CD14-positive monocyte (primary cell): ENCODE measurements at regions not wholly inside any gene's neighbourhood (a gene's known extent, or its start where the extent isn't known, plus 50 kb on each side); places are given as distances from the start of the nearest gene placed in this dataset.
"Not testable (repeated sequence)": the region's sequence is repeated elsewhere in the genome, so short reads cannot be mapped to it uniquely, and the experiment has no call there.

Experiments
- DNase-seq, 3 donors: peaks; one replicate each; pipeline ENCODE4 v3.0.0-alpha.2; 2011 to 2022
- H2AFZ ChIP-seq: 2 replicates; pipeline ENCODE4 v1.6.0; 2012; ENCODE audit warnings: mild to moderate bottlenecking, low read depth, low read length, inconsistent platforms; ENCODE audit not compliant: insufficient read depth, poor library complexity, severe bottlenecking
- H3K27ac ChIP-seq, 2 donors: 1 replicate in 1 of 2; 2 replicates in 1 of 2; pipeline ENCODE4 v1.5.1; 2012 to 2013; ENCODE audit warnings: low read length in 2 of 2, control low read depth in 1 of 2, inconsistent platforms in 1 of 2, low read depth in 1 of 2, mild to moderate bottlenecking in 1 of 2
- H3K27me3 ChIP-seq, 2 donors: one replicate each; pipeline versions ENCODE4 v1.6.0 to v1.6.1; 2011 to 2013; ENCODE audit warnings: low read length in 2 of 2; ENCODE audit not compliant: control insufficient read depth in 2 of 2, insufficient read depth in 2 of 2
- H3K36me3 ChIP-seq, 2 donors: replicated peaks in 1 of 2; 1 replicate in 1 of 2; 2 replicates in 1 of 2; pipeline versions ENCODE4 v1.5.1 to v1.6.1; 2012 to 2013; ENCODE audit warnings: low read length in 2 of 2, control low read depth in 1 of 2, inconsistent platforms in 1 of 2, mild to moderate bottlenecking in 1 of 2; ENCODE audit not compliant: insufficient read depth in 2 of 2, control insufficient read depth in 1 of 2
- H3K4me1 ChIP-seq, 2 donors: 1 replicate in 1 of 2; 2 replicates in 1 of 2; pipeline versions ENCODE4 v1.5.1 to v1.6.1; 2012 to 2013; ENCODE audit warnings: low read length in 2 of 2, control low read depth in 1 of 2, inconsistent platforms in 1 of 2, mild to moderate bottlenecking in 1 of 2, moderate library complexity in 1 of 2; ENCODE audit not compliant: insufficient read depth in 2 of 2, control insufficient read depth in 1 of 2
- H3K4me2 ChIP-seq: replicated peaks from 2 replicates; pipeline ENCODE3; 2012; ENCODE audit warnings: low read length, moderate library complexity, mild to moderate bottlenecking; ENCODE audit not compliant: poor library complexity, severe bottlenecking; ENCODE audit errors: extremely low read depth
- H3K4me3 ChIP-seq, 3 experiments: fragments of 200-600 bp in 1 of 3; sonication (generic) in 1 of 3; replicated peaks in 1 of 3; 1 replicate in 2 of 3; 2 replicates in 1 of 3; pipeline ENCODE4 v1.5.1; 2011 to 2013; ENCODE audit warnings: low read length in 3 of 3, mild to moderate bottlenecking in 3 of 3, control low read depth in 2 of 3, low read depth in 2 of 3, inconsistent platforms in 1 of 3, moderate library complexity in 1 of 3
- H3K79me2 ChIP-seq: 2 replicates; pipeline ENCODE4 v1.6.0; 2012; ENCODE audit warnings: mild to moderate bottlenecking, control low read depth, inconsistent platforms, low read length, moderate library complexity; ENCODE audit not compliant: insufficient read depth
- H3K9ac ChIP-seq: 2 replicates; pipeline ENCODE4 v1.6.0; 2017; ENCODE audit warnings: low read length, mild to moderate bottlenecking; ENCODE audit not compliant: insufficient read depth, poor library complexity, severe bottlenecking
- H3K9me3 ChIP-seq, 2 donors: replicated peaks in 1 of 2; 1 replicate in 1 of 2; 2 replicates in 1 of 2; pipeline versions ENCODE4 v1.5.1 to v1.6.1; 2012 to 2013; ENCODE audit warnings: low read length in 2 of 2, control low read depth in 1 of 2; ENCODE audit not compliant: control insufficient read depth in 1 of 2, insufficient read depth in 1 of 2
- H4K20me1 ChIP-seq: 2 replicates; pipeline ENCODE4 v1.6.0; 2012; ENCODE audit warnings: mild to moderate bottlenecking, low read length, control low read depth, moderate library complexity; ENCODE audit not compliant: insufficient read depth
- H3K27ac Mint-ChIP-seq, 7 donors: one replicate each; pipeline ENCODE4 v1.8.0; 2020; ENCODE audit warnings: mild to moderate bottlenecking in 7 of 7, mixed read lengths in 7 of 7, moderate library complexity in 6 of 7, inconsistent platforms in 2 of 7
- H3K27me3 Mint-ChIP-seq, 3 donors: one replicate each; pipeline ENCODE4 v1.8.0; 2021 to 2022; ENCODE audit warnings: low read depth in 3 of 3, mild to moderate bottlenecking in 3 of 3, mixed read lengths in 3 of 3, moderate library complexity in 3 of 3, inconsistent platforms in 1 of 3
- H3K36me3 Mint-ChIP-seq, 2 donors: one replicate each; pipeline ENCODE4 v1.8.0; 2020; ENCODE audit warnings: mixed read lengths in 2 of 2, inconsistent platforms in 1 of 2, mild to moderate bottlenecking in 1 of 2
- H3K4me1 Mint-ChIP-seq: one replicate; pipeline ENCODE4 v1.8.0; 2020; ENCODE audit warnings: mild to moderate bottlenecking, mixed read lengths
- H3K4me3 Mint-ChIP-seq, 2 donors: one replicate each; pipeline ENCODE4 v1.8.0; 2020; ENCODE audit warnings: mild to moderate bottlenecking in 2 of 2, mixed read lengths in 2 of 2, moderate library complexity in 1 of 2
- H3K9me3 Mint-ChIP-seq, 7 donors: one replicate each; pipeline ENCODE4 v1.8.0; 2020 to 2022; ENCODE audit warnings: mixed read lengths in 7 of 7, mild to moderate bottlenecking in 6 of 7, moderate library complexity in 6 of 7, inconsistent platforms in 2 of 7
- WGBS: methylation state at CpG from one replicate; pipeline ENCODE4 v1.1.5; 2013; ENCODE audit warnings: missing lambda C conversion rate; ENCODE audit not compliant: insufficient coverage; 5-methylcytosine and 5-hydroxymethylcytosine counted together
- intact Hi-C, 2 donors: fragments of 100-400 bp; cut with micrococcal nuclease; formaldehyde crosslinking; loops; one replicate each; pipeline versions ENCODE4 v1.15.0 to v1.15.1; 2023

DNA sequence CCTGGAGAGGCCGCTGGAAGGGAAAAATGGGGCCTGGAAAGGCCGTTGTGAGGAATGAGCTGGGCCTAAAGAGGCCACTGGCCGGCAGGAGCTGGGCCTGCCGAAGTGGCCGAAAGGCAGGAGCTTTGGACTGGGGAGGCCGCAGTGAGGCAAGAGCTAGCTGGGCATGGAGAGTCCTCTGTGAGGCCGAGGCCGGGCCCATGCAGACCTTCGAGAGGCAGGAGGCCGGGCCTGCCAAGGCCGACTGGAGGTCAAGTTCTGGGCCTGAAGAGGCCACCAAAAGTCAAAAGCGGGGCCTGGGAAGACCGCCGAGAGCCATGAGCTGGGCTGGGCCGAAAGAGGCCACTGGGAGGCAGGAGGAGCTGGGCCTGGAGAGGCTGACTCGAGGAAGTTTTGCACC is 71.6 kb upstream of the COBL start:
- H3K9me3 ChIP-seq, DNase-seq, H4K20me1 ChIP-seq, H3K4me1 Mint-ChIP-seq, H3K27ac Mint-ChIP-seq, H3K4me3 ChIP-seq, H3K4me2 ChIP-seq, H3K27me3 Mint-ChIP-seq, H3K9ac ChIP-seq, H3K4me3 Mint-ChIP-seq, H3K4me1 ChIP-seq, H3K36me3 ChIP-seq, H3K27me3 ChIP-seq, H3K79me2 ChIP-seq, H2AFZ ChIP-seq, H3K27ac ChIP-seq, H3K36me3 Mint-ChIP-seq, intact Hi-C loops: not testable (repeated sequence)
- WGBS = 93% methylated on average over 6 of the region's 16 CpGs
- H3K9me3 Mint-ChIP-seq = peaks cover 8 to 40% (median 14%) of the 10 kb centered on the region in 7 donors

DNA sequence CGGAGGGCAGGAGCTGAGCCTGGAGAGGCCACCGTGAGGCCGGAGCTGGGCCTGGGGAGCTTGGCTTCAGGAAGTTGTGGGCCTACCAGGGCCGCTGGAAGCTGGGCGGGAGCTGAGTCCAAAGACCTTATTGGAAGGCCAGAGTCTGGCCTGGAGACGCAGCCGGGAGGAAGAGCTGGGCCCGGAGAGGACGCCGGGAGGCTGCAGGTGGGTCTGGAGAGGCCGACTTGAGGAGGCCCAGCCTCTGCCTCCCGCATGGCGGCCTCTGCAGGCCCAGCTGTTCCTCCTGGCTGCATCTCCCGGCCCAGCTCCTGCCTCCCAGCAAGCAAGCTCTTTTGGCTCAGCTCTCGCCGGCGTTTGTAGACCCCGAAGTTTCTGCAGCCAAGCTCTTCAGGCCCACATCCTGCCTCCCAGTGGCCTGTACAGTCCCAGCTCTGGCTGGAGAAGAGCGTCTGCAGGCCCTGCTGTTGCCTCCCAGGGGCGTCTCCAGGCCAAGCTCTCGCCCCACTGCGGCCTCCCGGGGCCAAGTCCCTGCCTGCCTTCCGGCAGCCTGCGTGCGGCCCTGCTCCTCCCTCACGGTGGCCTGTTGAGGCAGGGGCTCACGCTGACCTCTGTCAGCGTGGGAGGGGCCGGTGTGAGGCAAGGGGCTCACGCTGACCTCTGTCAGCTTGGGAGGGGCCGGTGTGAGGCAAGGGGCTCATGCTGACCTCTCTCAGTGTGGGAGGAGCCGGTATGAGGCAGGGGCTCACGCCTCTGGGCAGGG is 70.4 kb upstream of the COBL start:
- H3K27me3 ChIP-seq, H3K4me3 Mint-ChIP-seq, H3K4me3 ChIP-seq, H3K36me3 ChIP-seq, intact Hi-C loops, H3K9ac ChIP-seq, H3K36me3 Mint-ChIP-seq, H3K27ac Mint-ChIP-seq, H3K79me2 ChIP-seq, DNase-seq, H3K4me2 ChIP-seq, H3K9me3 ChIP-seq, H3K27ac ChIP-seq, H2AFZ ChIP-seq, H3K4me1 Mint-ChIP-seq, H4K20me1 ChIP-seq, H3K27me3 Mint-ChIP-seq, H3K4me1 ChIP-seq: not testable (repeated sequence)
- 95% methylated on average over 6 of the region's 34 CpGs for WGBS
- H3K9me3 Mint-ChIP-seq = peaks cover 8 to 48% (median 13%) of the 10 kb centered on the region in 7 donors

- H3K4me1 ChIP-seq, H3K9ac ChIP-seq, H3K36me3 ChIP-seq, H3K36me3 Mint-ChIP-seq, H3K27ac ChIP-seq, H3K27ac Mint-ChIP-seq, H3K27me3 Mint-ChIP-seq, H3K4me3 ChIP-seq, H4K20me1 ChIP-seq, H3K79me2 ChIP-seq, H2AFZ ChIP-seq, H3K4me3 Mint-ChIP-seq, intact Hi-C loops, H3K4me2 ChIP-seq, H3K4me1 Mint-ChIP-seq, H3K9me3 ChIP-seq, H3K27me3 ChIP-seq, DNase-seq: not testable (repeated sequence)
- H3K9me3 Mint-ChIP-seq = peaks cover 8 to 49% (median 13%) of the 10 kb centered on the region in 7 donors
- 90% methylated on average over 8 of the region's 17 CpGs for WGBS
Measured at GRCh38 chr7:51386184-51386583, 69.6 kb upstream of the COBL start.

DNA sequence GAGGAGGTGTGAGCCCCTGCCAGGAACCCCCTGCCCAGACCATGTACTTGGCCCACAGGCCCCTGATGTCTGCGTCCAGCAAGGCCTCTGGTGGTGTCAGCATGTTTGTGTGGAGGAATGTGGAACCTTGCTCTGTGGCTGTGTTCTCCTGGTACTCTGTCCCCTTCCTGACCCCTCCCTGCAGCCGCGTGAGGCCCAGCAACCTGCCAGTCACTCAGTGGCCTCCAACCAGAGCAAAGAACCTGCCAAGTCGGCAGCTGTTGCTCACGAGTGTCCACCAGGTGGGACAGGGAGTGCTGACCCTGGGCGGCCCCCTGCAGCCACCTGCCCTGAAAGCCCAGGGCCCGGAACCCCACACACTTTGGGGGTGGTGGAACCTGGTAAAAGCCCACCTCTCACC is 65.6 kb upstream of the COBL start:
- H3K4me3 Mint-ChIP-seq, H3K27ac ChIP-seq, H3K36me3 ChIP-seq, H3K9me3 ChIP-seq, DNase-seq, H3K27ac Mint-ChIP-seq, intact Hi-C loops, H3K4me1 ChIP-seq, H3K4me2 ChIP-seq, H3K4me3 ChIP-seq, H3K79me2 ChIP-seq, H3K9ac ChIP-seq, H3K27me3 ChIP-seq, H3K36me3 Mint-ChIP-seq, H2AFZ ChIP-seq, H3K27me3 Mint-ChIP-seq, H3K4me1 Mint-ChIP-seq, H4K20me1 ChIP-seq: not testable (repeated sequence)
- H3K9me3 Mint-ChIP-seq = peaks cover under 1 to 25% (median 6%) of the 10 kb centered on the region in 7 donors
- no CpG with 5 or more reads among the region's 7 CpGs for WGBS
